ENCODE measurements at regions not wholly inside any gene's neighbourhood (a gene's known extent, or its start where the extent isn't known, plus 50 kb on each side); places are given as distances from the start of the nearest gene placed in this dataset.

DNA sequence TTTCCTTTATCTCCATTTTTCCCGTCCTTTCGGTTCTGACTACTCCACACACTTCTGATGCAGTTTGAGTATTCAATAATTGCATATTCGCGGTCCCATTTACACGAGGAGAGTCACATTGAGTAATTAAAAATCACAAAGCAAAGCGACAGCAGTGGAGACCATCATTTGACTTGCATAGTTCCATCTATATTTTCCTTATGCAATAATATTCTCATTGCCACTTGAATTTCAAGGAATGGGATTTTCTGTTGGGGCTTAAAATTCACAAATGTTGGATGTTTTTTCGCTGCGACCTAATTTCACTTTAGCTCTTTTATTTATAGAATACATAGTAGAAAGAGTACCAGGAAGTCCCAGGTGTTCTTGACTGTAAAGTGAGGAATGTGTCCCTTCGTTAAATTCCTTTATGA is 186.8 kb downstream of the ZEB2 start:
- Histone ChIP-seq H3K27ac (ENCODE audit: low read depth, low read length) (peak overlapping the region; percentile 68), H3K4me3 (ENCODE audit: low read depth, low read length) (peak overlapping the region; percentile 91)

DNA sequence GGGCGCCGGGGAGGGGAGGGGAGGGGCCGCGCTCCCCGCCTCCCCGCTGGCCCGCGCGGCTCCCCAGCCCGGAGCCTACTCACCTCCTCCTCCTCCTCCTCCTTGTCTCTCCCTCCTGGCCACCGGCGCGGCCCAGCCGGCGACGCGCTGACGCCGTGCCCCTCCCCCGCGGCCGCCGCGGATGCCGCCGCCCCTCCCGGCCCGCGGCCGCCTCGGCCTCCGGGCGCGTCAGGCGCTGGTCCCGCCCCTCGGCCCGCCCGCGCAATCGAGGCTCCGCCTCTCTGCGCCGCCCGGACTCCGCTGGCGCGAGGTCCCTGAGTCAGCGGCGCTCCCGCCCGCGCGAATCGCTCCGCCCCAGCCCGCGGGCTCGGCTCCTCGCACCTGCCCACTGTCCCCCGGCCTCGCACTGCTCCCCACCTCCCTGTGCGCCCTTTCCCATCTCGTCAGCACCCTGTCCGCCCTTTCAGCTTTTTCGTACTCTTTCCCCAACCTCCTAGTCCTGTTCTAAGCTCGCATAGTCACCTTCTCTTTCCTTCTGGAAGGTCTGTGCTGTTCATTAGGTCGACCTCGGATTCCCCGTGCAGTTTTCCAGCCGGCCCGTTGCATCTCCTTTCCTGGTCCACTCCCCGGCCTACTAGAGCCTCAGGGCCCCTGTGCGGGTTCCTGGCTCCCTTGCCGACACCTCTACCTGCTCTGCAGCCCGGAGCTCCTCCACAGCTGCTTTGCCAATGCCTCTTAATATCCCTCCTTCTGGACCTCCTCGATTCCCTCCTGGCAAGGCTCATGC is 187.4 kb downstream of the ZEB2 start:
- H3K27ac ChIP-seq (ENCODE audit: low read depth, low read length), result peak overlapping the region; percentile 91
- no peaks in the 10 kb centered on the region for H3K36me3 ChIP-seq (ENCODE audit: control insufficient read depth, insufficient read depth, low read length)
- H3K9me3 ChIP-seq (ENCODE audit: control insufficient read depth, insufficient read depth, low read length), result no peaks in the 10 kb centered on the region
- peak overlapping the region; percentile 63 for H3K9ac ChIP-seq (ENCODE audit: low read depth, low read length)
- peaks cover 33% of the 10 kb centered on the region for H3K4me1 ChIP-seq (ENCODE audit: control insufficient read depth, insufficient read depth, low read length)
- peaks cover 30% of the 10 kb centered on the region for H3K27me3 ChIP-seq (ENCODE audit: control insufficient read depth, insufficient read depth, low read length)
- peak overlapping the region; percentile 91 for H3K4me3 ChIP-seq (ENCODE audit: low read depth, low read length)

More for the DNA sequence above, 186.8 kb downstream of the ZEB2 start:
- Histone ChIP-seq H3K36me3 (ENCODE audit: control insufficient read depth, insufficient read depth, low read length) (no peaks in the 10 kb centered on the region), H3K4me1 (ENCODE audit: control insufficient read depth, insufficient read depth, low read length) (peaks cover 33% of the 10 kb centered on the region), H3K9me3 (ENCODE audit: control insufficient read depth, insufficient read depth, low read length) (no peaks in the 10 kb centered on the region), H3K9ac (ENCODE audit: low read depth, low read length) (no peak overlapping the region; the same call in 1 of the 2 replicates), H3K27me3 (ENCODE audit: control insufficient read depth, insufficient read depth, low read length) (peaks cover 30% of the 10 kb centered on the region)

GRCh38 chr2:144331674-144332355 is 188.1 kb downstream of the ZEB2 start:
- H3K27ac ChIP-seq (ENCODE audit: low read depth, low read length), result peak overlapping the region; percentile 91
- H3K9ac ChIP-seq (ENCODE audit: low read depth, low read length), result peak overlapping the region; percentile 91
- H3K36me3 ChIP-seq (ENCODE audit: control insufficient read depth, insufficient read depth, low read length), result no peaks in the 10 kb centered on the region
- no peaks in the 10 kb centered on the region for H3K9me3 ChIP-seq (ENCODE audit: control insufficient read depth, insufficient read depth, low read length)
- peak overlapping the region; percentile 91 for H3K4me3 ChIP-seq (ENCODE audit: low read depth, low read length)
- peaks cover 30% of the 10 kb centered on the region for H3K27me3 ChIP-seq (ENCODE audit: control insufficient read depth, insufficient read depth, low read length)
- peaks cover 33% of the 10 kb centered on the region for H3K4me1 ChIP-seq (ENCODE audit: control insufficient read depth, insufficient read depth, low read length)

DNA sequence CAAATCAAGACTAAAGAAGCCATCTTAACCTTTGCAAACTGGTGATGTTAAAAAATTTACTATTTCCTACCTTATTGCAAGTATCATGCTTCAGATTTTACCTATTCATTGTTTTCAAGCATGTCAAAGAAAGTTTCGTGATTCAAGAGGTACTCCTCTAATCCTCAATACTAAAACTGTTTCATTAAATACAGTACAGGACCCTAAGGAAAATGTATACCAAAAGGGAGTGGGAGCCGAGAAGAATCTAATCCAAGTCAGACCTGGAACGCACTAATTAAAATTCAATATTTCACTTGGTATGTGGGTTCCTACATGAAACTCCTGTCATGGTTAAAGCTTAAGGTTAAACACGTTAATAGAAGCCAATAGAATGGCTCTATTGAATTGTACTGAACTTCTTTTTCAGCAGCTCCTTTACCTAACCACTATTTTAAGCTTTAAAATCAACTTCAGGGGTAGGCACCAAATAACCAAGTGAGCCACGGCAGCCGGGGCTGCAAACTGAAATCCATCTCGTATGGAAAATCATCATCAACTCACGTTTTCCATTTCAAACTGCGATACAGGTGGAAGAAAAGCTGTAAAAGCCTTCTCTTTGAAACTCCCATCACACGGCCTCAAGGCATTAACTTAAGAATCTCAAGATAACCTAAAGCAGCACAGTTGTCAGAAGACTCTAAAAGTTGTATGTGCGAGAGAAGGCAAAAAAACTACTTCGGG is 188.8 kb downstream of the ZEB2 start:
- H3K4me1 ChIP-seq (ENCODE audit: control insufficient read depth, insufficient read depth, low read length), result peaks cover 33% of the 10 kb centered on the region
- H3K27ac ChIP-seq (ENCODE audit: low read depth, low read length), result peak overlapping the region; percentile 91
- no peaks in the 10 kb centered on the region for H3K36me3 ChIP-seq (ENCODE audit: control insufficient read depth, insufficient read depth, low read length)
- peaks cover 30% of the 10 kb centered on the region for H3K27me3 ChIP-seq (ENCODE audit: control insufficient read depth, insufficient read depth, low read length)
- peak overlapping the region; percentile 91 for H3K4me3 ChIP-seq (ENCODE audit: low read depth, low read length)
- no peaks in the 10 kb centered on the region for H3K9me3 ChIP-seq (ENCODE audit: control insufficient read depth, insufficient read depth, low read length)
- H3K9ac ChIP-seq (ENCODE audit: low read depth, low read length), result peak overlapping the region; percentile 91; the same call in 1 of the 2 replicates

GRCh38 chr2:144329472-144329871 is 190.4 kb downstream of the ZEB2 start:
- no peak overlapping the region for H3K9ac ChIP-seq (ENCODE audit: low read depth, low read length)
- no peaks in the 10 kb centered on the region for H3K36me3 ChIP-seq (ENCODE audit: control insufficient read depth, insufficient read depth, low read length)
- no peak overlapping the region for H3K4me3 ChIP-seq (ENCODE audit: low read depth, low read length)
- peaks cover 25% of the 10 kb centered on the region for H3K4me1 ChIP-seq (ENCODE audit: control insufficient read depth, insufficient read depth, low read length)
- H3K9me3 ChIP-seq (ENCODE audit: control insufficient read depth, insufficient read depth, low read length), result no peaks in the 10 kb centered on the region
- H3K27me3 ChIP-seq (ENCODE audit: control insufficient read depth, insufficient read depth, low read length), result peaks cover 30% of the 10 kb centered on the region
- no peak overlapping the region for H3K27ac ChIP-seq (ENCODE audit: low read depth, low read length)

GRCh38 chr2:144328938-144329337 is 191.0 kb downstream of the ZEB2 start:
- H3K27ac ChIP-seq (ENCODE audit: low read depth, low read length), result no peak overlapping the region
- no peaks in the 10 kb centered on the region for H3K9me3 ChIP-seq (ENCODE audit: control insufficient read depth, insufficient read depth, low read length)
- H3K9ac ChIP-seq (ENCODE audit: low read depth, low read length), result no peak overlapping the region
- H3K4me3 ChIP-seq (ENCODE audit: low read depth, low read length), result no peak overlapping the region
- H3K36me3 ChIP-seq (ENCODE audit: control insufficient read depth, insufficient read depth, low read length), result no peaks in the 10 kb centered on the region
- peaks cover 27% of the 10 kb centered on the region for H3K27me3 ChIP-seq (ENCODE audit: control insufficient read depth, insufficient read depth, low read length)
- H3K4me1 ChIP-seq (ENCODE audit: control insufficient read depth, insufficient read depth, low read length), result peaks cover 22% of the 10 kb centered on the region

- Histone ChIP-seq H3K36me3 (ENCODE audit: control insufficient read depth, insufficient read depth, low read length) (no peaks in the 10 kb centered on the region), H3K27ac (ENCODE audit: low read depth, low read length) (no peak overlapping the region), H3K4me3 (ENCODE audit: low read depth, low read length) (no peak overlapping the region), H3K9ac (ENCODE audit: low read depth, low read length) (no peak overlapping the region), H3K4me1 (ENCODE audit: control insufficient read depth, insufficient read depth, low read length) (peaks cover 10% of the 10 kb centered on the region), H3K9me3 (ENCODE audit: control insufficient read depth, insufficient read depth, low read length) (no peaks in the 10 kb centered on the region), H3K27me3 (ENCODE audit: control insufficient read depth, insufficient read depth, low read length) (peaks cover 17% of the 10 kb centered on the region)
These were observed 193.1 kb downstream of the ZEB2 start for GRCh38 chr2:144326825-144327224.

- Histone ChIP-seq H3K27me3 (ENCODE audit: control insufficient read depth, insufficient read depth, low read length) (peaks cover 4% of the 10 kb centered on the region; the same call in 1 of the 2 replicates), H3K9ac (ENCODE audit: low read depth, low read length) (no peak overlapping the region), H3K27ac (ENCODE audit: low read depth, low read length) (no peak overlapping the region)
These were observed 194.8 kb downstream of the ZEB2 start for GRCh38 chr2:144325086-144325485.

GRCh38 chr2:144324446-144325045 is 195.4 kb downstream of the ZEB2 start:
- H3K9ac ChIP-seq (ENCODE audit: low read depth, low read length), result no peak overlapping the region
- no peaks in the 10 kb centered on the region for H3K4me1 ChIP-seq (ENCODE audit: control insufficient read depth, insufficient read depth, low read length)
- H3K27me3 ChIP-seq (ENCODE audit: control insufficient read depth, insufficient read depth, low read length), result no peaks in the 10 kb centered on the region
- H3K36me3 ChIP-seq (ENCODE audit: control insufficient read depth, insufficient read depth, low read length), result no peaks in the 10 kb centered on the region
- H3K4me3 ChIP-seq (ENCODE audit: low read depth, low read length), result no peak overlapping the region
- H3K9me3 ChIP-seq (ENCODE audit: control insufficient read depth, insufficient read depth, low read length), result no peaks in the 10 kb centered on the region
- H3K27ac ChIP-seq (ENCODE audit: low read depth, low read length), result no peak overlapping the region

More at GRCh38 chr2:144325086-144325485, 194.8 kb downstream of the ZEB2 start:
- no peaks in the 10 kb centered on the region for H3K4me1 ChIP-seq (ENCODE audit: control insufficient read depth, insufficient read depth, low read length)
- H3K9me3 ChIP-seq (ENCODE audit: control insufficient read depth, insufficient read depth, low read length), result no peaks in the 10 kb centered on the region
- no peaks in the 10 kb centered on the region for H3K36me3 ChIP-seq (ENCODE audit: control insufficient read depth, insufficient read depth, low read length)
- no peak overlapping the region for H3K4me3 ChIP-seq (ENCODE audit: low read depth, low read length)

GRCh38 chr2:144323946-144324345 is 196.0 kb downstream of the ZEB2 start:
- H3K27ac ChIP-seq (ENCODE audit: low read depth, low read length), result no peak overlapping the region
- no peaks in the 10 kb centered on the region for H3K9me3 ChIP-seq (ENCODE audit: control insufficient read depth, insufficient read depth, low read length)
- H3K4me1 ChIP-seq (ENCODE audit: control insufficient read depth, insufficient read depth, low read length), result no peaks in the 10 kb centered on the region
- H3K36me3 ChIP-seq (ENCODE audit: control insufficient read depth, insufficient read depth, low read length), result no peaks in the 10 kb centered on the region
- H3K27me3 ChIP-seq (ENCODE audit: control insufficient read depth, insufficient read depth, low read length), result no peaks in the 10 kb centered on the region
- H3K9ac ChIP-seq (ENCODE audit: low read depth, low read length), result no peak overlapping the region
- no peak overlapping the region for H3K4me3 ChIP-seq (ENCODE audit: low read depth, low read length)

Data from HUES48 (cell line).